ENCODE measurements at regions not wholly inside any gene's neighbourhood (a gene's known extent, or its start where the extent isn't known, plus 50 kb on each side); places are given as distances from the start of the nearest gene placed in this dataset.
"Not testable (repeated sequence)": the region's sequence is repeated elsewhere in the genome, so short reads cannot be mapped to it uniquely, and the experiment has no call there.

DNA sequence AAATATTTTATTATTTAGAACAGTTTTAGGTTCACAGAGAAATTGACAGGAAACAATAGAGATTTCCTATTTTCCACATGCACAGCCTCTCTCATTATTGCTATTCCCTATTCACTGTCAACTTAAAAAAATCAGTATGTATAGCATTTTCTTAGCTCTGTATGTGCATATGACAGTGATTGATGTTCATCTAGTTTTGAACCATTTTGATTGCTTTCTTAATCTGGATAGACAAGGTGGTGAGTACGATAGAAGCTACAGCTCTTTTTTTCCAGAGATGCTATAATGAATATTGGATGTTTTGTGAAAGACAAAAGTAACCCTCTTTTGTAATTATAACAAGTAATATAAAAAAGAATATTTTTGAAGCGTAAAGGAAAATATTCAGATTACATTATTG is 201.2 kb upstream of the ARRDC3 start:
- POLR2A ChIA-PET = no interaction called here
- DNase-seq (ENCODE audit: low read depth) = no peak
- TF ChIP-seq, protein P1, sequence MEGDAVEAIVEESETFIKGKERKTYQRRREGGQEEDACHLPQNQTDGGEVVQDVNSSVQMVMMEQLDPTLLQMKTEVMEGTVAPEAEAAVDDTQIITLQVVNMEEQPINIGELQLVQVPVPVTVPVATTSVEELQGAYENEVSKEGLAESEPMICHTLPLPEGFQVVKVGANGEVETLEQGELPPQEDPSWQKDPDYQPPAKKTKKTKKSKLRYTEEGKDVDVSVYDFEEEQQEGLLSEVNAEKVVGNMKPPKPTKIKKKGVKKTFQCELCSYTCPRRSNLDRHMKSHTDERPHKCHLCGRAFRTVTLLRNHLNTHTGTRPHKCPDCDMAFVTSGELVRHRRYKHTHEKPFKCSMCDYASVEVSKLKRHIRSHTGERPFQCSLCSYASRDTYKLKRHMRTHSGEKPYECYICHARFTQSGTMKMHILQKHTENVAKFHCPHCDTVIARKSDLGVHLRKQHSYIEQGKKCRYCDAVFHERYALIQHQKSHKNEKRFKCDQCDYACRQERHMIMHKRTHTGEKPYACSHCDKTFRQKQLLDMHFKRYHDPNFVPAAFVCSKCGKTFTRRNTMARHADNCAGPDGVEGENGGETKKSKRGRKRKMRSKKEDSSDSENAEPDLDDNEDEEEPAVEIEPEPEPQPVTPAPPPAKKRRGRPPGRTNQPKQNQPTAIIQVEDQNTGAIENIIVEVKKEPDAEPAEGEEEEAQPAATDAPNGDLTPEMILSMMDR (IDR thresholded peaks at IDR 0.05; ENCODE audit: insufficient read depth, low read depth, low read length) = no peak
- Histone ChIP-seq H3K4me3 (ENCODE audit: low read depth, low read length) (no peak overlapping the region), H3K36me3 (ENCODE audit: control insufficient read depth, insufficient read depth, low read length) (no peaks in the 10 kb centered on the region), H3K27me3 (ENCODE audit: control insufficient read depth, insufficient read depth, low read length) (no peaks in the 10 kb centered on the region)
- CTCF ChIA-PET = no interaction called here

DNA sequence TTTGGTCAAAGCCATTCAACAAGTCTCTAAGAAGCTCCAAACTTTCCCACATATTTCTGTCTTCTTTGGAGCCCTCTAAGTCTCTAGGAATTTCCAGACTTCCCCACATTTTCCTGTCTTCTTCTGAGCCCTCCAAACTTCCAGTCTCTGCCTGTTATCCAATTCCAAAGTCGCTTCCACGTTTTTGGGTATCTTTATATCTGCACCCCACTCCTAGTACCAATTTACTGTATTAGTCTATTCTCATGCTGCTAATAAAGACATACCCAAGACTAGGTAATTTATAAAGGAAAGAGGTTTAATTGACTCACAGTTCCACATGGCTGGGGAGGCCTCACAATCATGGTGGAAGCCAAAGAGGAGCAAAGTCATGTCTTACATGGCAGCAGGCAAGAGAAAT is 182.9 kb upstream of the ARRDC3 start:
- H3K36me3 ChIP-seq (ENCODE audit: control insufficient read depth, insufficient read depth, low read length); POLR2A ChIA-PET; DNase-seq (ENCODE audit: low read depth); CTCF ChIA-PET; H3K4me3 ChIP-seq (ENCODE audit: low read depth, low read length); H3K27me3 ChIP-seq (ENCODE audit: control insufficient read depth, insufficient read depth, low read length): not testable (repeated sequence)

DNA sequence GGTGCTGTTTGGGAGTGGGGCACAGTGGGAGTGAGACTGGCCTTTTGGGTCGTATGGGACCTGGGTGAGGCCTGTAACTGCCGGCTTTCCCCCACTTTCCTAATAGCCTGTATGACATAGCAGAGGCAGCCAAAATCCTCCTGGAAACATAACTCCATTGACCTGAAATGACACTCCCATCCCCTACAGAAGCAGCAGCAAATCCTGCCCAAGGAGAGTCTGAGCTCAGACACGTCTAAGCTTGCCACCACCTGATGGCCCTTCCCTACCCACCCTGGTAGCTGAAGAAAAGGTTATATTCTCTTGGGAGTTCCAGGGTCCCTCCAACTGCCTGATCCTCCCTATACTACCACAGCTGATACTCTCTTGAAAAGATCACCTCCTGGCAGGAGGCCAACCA is 179.8 kb upstream of the ARRDC3 start:
- CTCF ChIA-PET = interaction anchor here (1.0 kb wide), 1 partner anchor 9 kb away, joined by 4 read pairs; no protein-coding TSS in a partner anchor
- TF ChIP-seq, protein P1 (IDR thresholded peaks at IDR 0.05; ENCODE audit: insufficient read depth, low read depth, low read length) = no peak
- no peaks in the 10 kb centered on the region for H3K36me3 ChIP-seq (ENCODE audit: control insufficient read depth, insufficient read depth, low read length)
- POLR2A ChIA-PET = no interaction called here
- no peak for DNase-seq (ENCODE audit: low read depth)
- no peak overlapping the region for H3K4me3 ChIP-seq (ENCODE audit: low read depth, low read length)
- H3K27me3 ChIP-seq (ENCODE audit: control insufficient read depth, insufficient read depth, low read length) = no peaks in the 10 kb centered on the region

DNA sequence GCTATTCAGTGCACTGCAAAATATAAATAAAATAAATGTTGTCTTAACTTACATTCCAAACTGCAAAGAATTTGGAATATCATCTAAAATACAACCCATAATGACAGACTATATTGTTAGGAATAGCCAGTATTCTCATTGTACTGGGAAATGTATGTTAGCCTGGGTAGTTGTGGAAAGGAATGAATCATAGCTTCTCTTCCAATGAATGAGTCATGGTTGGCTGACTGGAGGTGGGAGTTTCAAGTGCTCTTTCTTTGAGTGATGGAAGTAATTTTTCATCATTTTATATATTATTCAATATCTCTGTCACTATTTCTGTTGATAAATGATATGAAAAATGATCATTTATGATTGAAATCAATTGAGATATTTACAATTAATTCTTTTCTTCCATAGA is 158.6 kb upstream of the ARRDC3 start:
- no peak overlapping the region for H3K4me3 ChIP-seq (ENCODE audit: low read depth, low read length)
- TF ChIP-seq, protein P1 (IDR thresholded peaks at IDR 0.05; ENCODE audit: insufficient read depth, low read depth, low read length) = no peak
- POLR2A ChIA-PET = no interaction called here
- DNase-seq (ENCODE audit: low read depth) = no peak
- no peaks in the 10 kb centered on the region for H3K36me3 ChIP-seq (ENCODE audit: control insufficient read depth, insufficient read depth, low read length)
- no peaks in the 10 kb centered on the region for H3K27me3 ChIP-seq (ENCODE audit: control insufficient read depth, insufficient read depth, low read length)
- CTCF ChIA-PET = no interaction called here

DNA sequence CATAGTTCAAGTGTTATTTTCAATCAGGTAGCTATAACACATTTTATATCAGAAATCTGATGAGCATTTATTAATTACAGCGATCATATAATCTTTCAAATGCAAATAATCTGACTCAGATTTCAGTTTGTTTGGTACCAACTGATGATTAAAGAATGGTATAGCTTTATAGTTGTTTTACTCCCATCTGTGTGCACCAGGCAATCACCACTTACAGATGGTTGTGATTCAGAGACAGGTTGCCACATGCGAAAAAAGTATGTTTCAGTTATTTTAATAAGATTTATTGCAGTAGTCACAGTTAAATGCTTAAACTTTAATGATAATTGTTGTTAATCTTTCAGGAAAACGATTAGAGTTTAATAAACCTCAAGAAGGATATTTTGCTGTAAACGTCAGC is 155.1 kb upstream of the ARRDC3 start:
- DNase-seq (ENCODE audit: low read depth) = no peak
- H3K4me3 ChIP-seq (ENCODE audit: low read depth, low read length) = no peak overlapping the region
- no peaks in the 10 kb centered on the region for H3K27me3 ChIP-seq (ENCODE audit: control insufficient read depth, insufficient read depth, low read length)
- CTCF ChIA-PET = no interaction called here
- H3K36me3 ChIP-seq (ENCODE audit: control insufficient read depth, insufficient read depth, low read length) = no peaks in the 10 kb centered on the region
- TF ChIP-seq, protein P1 (IDR thresholded peaks at IDR 0.05; ENCODE audit: insufficient read depth, low read depth, low read length) = no peak
- POLR2A ChIA-PET = interaction anchor here (0.6 kb wide), 1 partner anchor 311 kb away, joined by 3 read pairs; no protein-coding TSS in a partner anchor

DNA sequence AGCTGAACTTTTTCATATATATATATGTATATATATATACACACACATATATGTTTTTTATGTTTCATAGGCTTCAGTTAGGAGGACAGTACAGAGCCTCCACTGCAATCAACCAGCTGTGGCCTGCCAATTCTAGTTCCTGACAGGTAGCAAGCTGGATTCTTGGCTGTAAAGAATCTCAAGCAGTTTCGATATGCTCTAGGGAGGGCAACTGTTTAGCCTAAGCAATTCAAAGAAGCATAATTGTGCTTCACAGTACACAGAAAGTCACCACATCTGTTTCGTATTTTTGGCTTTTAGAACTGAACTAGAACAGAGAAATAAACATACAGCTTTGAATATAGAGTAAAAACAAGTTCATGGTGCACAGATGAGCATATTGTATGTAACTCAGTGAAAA is 152.4 kb upstream of the ARRDC3 start:
- ChIA-PET CTCF (no interaction called here), POLR2A (no interaction called here)

More for the DNA sequence above, 152.4 kb upstream of the ARRDC3 start:
- Histone ChIP-seq H3K36me3 (ENCODE audit: control insufficient read depth, insufficient read depth, low read length) (no peaks in the 10 kb centered on the region), H3K4me3 (ENCODE audit: low read depth, low read length) (no peak overlapping the region), H3K27me3 (ENCODE audit: control insufficient read depth, insufficient read depth, low read length) (no peaks in the 10 kb centered on the region)
- TF ChIP-seq, protein P1 (IDR thresholded peaks at IDR 0.05; ENCODE audit: insufficient read depth, low read depth, low read length) = no peak
- DNase-seq (ENCODE audit: low read depth) = no peak
